HepG2 (cell line): ENCODE measurements at regions not wholly inside any gene's neighbourhood (a gene's known extent, or its start where the extent isn't known, plus 50 kb on each side); places are given as distances from the start of the nearest gene placed in this dataset.

Experiments
- ATAC-seq: fragments of 200-7000 bp; cut with Tn5 transposase; 3 replicates; pipeline ENCODE4 v1.9.1; 2020; ENCODE audit warnings: mild to moderate bottlenecking, moderate library complexity
- BruUV-seq: library from RNA; stranded (reverse); fragments of 400-500 nt; replicated peaks from 2 replicates; lab custom pipeline; 2021; lab: Mats Ljungman, UMichigan
- CTCF ChIA-PET: fragments of 300-600 bp; formaldehyde crosslinking; extraction: SDS; loops from one replicate; lab custom pipeline; 2021; ENCODE audit warnings: low total read pairs, inconsistent platforms, low intra/inter-chr PET ratio; lab: Yijun Ruan, JAX
- POLR2A ChIA-PET: fragments of 350-600 bp; sonication (Branson Sonifier 250); formaldehyde crosslinking; loops from one replicate; lab custom pipeline; 2020; ENCODE audit warnings: antibody characterized with exemption, inconsistent platforms; lab: Yijun Ruan, JAX
- DNase-seq: peaks from one replicate; pipeline ENCODE4 v3.0.0-alpha.2; 2015; ENCODE audit warnings: low spot score
- FAIRE-seq: peaks from 3 replicates; lab custom pipeline; 2011; peaks lifted over from hg19 to GRCh38; lab: Jason Lieb, UNC
- H2AFZ ChIP-seq: one replicate; pipeline ENCODE4 v1.6.1; 2011; ENCODE audit warnings: low read length, inconsistent platforms
- H3K27ac ChIP-seq: fragments of 300-600 bp; 3 replicates; pipeline ENCODE4 v1.8.0; 2011; ENCODE audit warnings: mixed run types, mild to moderate bottlenecking, mixed read lengths, low read length, inconsistent platforms; ENCODE audit not compliant: insufficient read depth; ENCODE audit errors: extremely low read length
- H3K27me3 ChIP-seq, 2 experiments: fragments of 200-600 bp in 1 of 2; 2 replicates in 1 of 2; 3 replicates in 1 of 2; pipeline versions ENCODE4 v1.6.0 to v1.8.0; 2011; ENCODE audit warnings: low read length in 2 of 2, mild to moderate bottlenecking in 2 of 2, moderate library complexity in 2 of 2, inconsistent platforms in 1 of 2; ENCODE audit not compliant: insufficient read depth in 2 of 2, control insufficient read depth in 1 of 2
- H3K36me3 ChIP-seq, 2 experiments: fragments of 200-600 bp in 1 of 2; replicated peaks in 1 of 2; 2 replicates in 1 of 2; 3 replicates in 1 of 2; pipeline versions ENCODE4 v1.5.1 to v1.8.0; 2011; ENCODE audit warnings: low read length in 2 of 2, inconsistent platforms in 1 of 2; ENCODE audit not compliant: insufficient read depth in 2 of 2, control insufficient read depth in 1 of 2
- H3K4me1 ChIP-seq: 2 replicates; pipeline ENCODE4 v1.5.1; 2012; ENCODE audit warnings: low read length, inconsistent platforms; ENCODE audit not compliant: insufficient read depth
- H3K4me2 ChIP-seq: 2 replicates; pipeline ENCODE4 v1.6.0; 2011; ENCODE audit warnings: low read depth, low read length, inconsistent platforms
- H3K4me3 ChIP-seq, 3 experiments: fragments of 200-600 bp in 1 of 3; sonication (generic), shearing (Covaris generic) in 1 of 3; replicated peaks in 1 of 3; 2 replicates each; pipeline ENCODE4 v1.5.1; 2011 to 2016; ENCODE audit warnings: low read length in 3 of 3, inconsistent platforms in 2 of 3, low read depth in 2 of 3, mild to moderate bottlenecking in 2 of 3, control low read depth in 1 of 3, mixed read lengths in 1 of 3; ENCODE audit not compliant: insufficient read depth in 1 of 3
- H3K79me2 ChIP-seq: one replicate; pipeline ENCODE4 v1.6.1; 2011; ENCODE audit warnings: low read length, inconsistent platforms; ENCODE audit not compliant: insufficient read depth
- H3K9ac ChIP-seq: 2 replicates; pipeline ENCODE4 v1.6.0; 2011; ENCODE audit warnings: mild to moderate bottlenecking, low read depth, low read length, inconsistent platforms; ENCODE audit not compliant: insufficient read depth
- H3K9me3 ChIP-seq: 2 replicates; pipeline ENCODE4 v1.5.1; 2012; ENCODE audit warnings: mild to moderate bottlenecking, low read length
- H4K20me1 ChIP-seq: 2 replicates; pipeline ENCODE4 v1.6.0; 2011; ENCODE audit warnings: inconsistent platforms, mild to moderate bottlenecking, low read length, moderate library complexity; ENCODE audit not compliant: insufficient read depth
- ARID2 ChIP-seq: sonication (generic); formaldehyde crosslinking; IDR thresholded peaks from 2 replicates; pipeline ENCODE4 v1.8.1; 2022; ENCODE audit warnings: mild to moderate bottlenecking, missing genetic modification reagents, borderline replicate concordance
- ARNTL ChIP-seq: sonication (generic); formaldehyde crosslinking; IDR thresholded peaks from 2 replicates; pipeline ENCODE4 v1.4.0; 2020; ENCODE audit warnings: mild to moderate bottlenecking, missing genetic modification reagents
- GABPB1 ChIP-seq: IDR thresholded peaks from 2 replicates; pipeline ENCODE4 v1.6.1; 2016; ENCODE audit warnings: mild to moderate bottlenecking, missing genetic modification reagents, moderate library complexity, missing compliant biosample characterization
- JUNB ChIP-seq: sonication (generic); formaldehyde crosslinking; IDR thresholded peaks from 2 replicates; pipeline ENCODE4 v1.8.0; 2022; ENCODE audit warnings: missing genetic modification reagents, mild to moderate bottlenecking, borderline replicate concordance
- LCORL ChIP-seq, 2 experiments: fragments of 450-650 bp in 1 of 2; sonication (generic) in 1 of 2; formaldehyde crosslinking in 1 of 2; IDR thresholded peaks; 2 replicates each; pipeline versions ENCODE4 v1.5.0 to v1.6.1; 2017 to 2020; ENCODE audit warnings: antibody characterized with exemption in 1 of 2, missing genetic modification reagents in 1 of 2
- MTA3 ChIP-seq: sonication (generic); formaldehyde crosslinking; IDR thresholded peaks from 2 replicates; pipeline ENCODE4 v1.4.0; 2020; ENCODE audit warnings: missing genetic modification reagents
- MYC ChIP-seq: sonication (generic); formaldehyde crosslinking; IDR thresholded peaks from 2 replicates; pipeline ENCODE4 v1.9.0; 2021; ENCODE audit warnings: missing genetic modification reagents, borderline replicate concordance
- REXO4 ChIP-seq: sonication (generic); formaldehyde crosslinking; IDR thresholded peaks from 2 replicates; pipeline ENCODE4 v1.8.0; 2022; ENCODE audit warnings: missing genetic modification reagents, mild to moderate bottlenecking, borderline replicate concordance
- SPEN ChIP-seq: sonication (generic); formaldehyde crosslinking; IDR thresholded peaks from 2 replicates; pipeline ENCODE4 v1.5.1; 2020; ENCODE audit warnings: low read depth, mild to moderate bottlenecking, missing genetic modification reagents
- ZNF138 ChIP-seq: sonication (generic); formaldehyde crosslinking; IDR thresholded peaks from 2 replicates; pipeline ENCODE4 v1.5.0; 2020; ENCODE audit warnings: mild to moderate bottlenecking, low read depth, missing genetic modification reagents
- ZNF17 ChIP-seq: sonication (generic); formaldehyde crosslinking; IDR thresholded peaks from 2 replicates; pipeline ENCODE4 v1.5.0; 2020; ENCODE audit warnings: mild to moderate bottlenecking, missing genetic modification reagents
- ZNF558 ChIP-seq: sonication (generic); formaldehyde crosslinking; IDR thresholded peaks from 2 replicates; pipeline ENCODE4 v1.9.0; 2022; ENCODE audit warnings: mild to moderate bottlenecking, missing genetic modification reagents, borderline replicate concordance
- ZNF589 ChIP-seq: sonication (generic); formaldehyde crosslinking; conservative IDR thresholded peaks from 2 replicates; pipeline ENCODE4 v1.8.0; 2022; ENCODE audit warnings: mild to moderate bottlenecking, moderate library complexity, missing genetic modification reagents
- ZNF773 ChIP-seq: sonication (generic); formaldehyde crosslinking; IDR thresholded peaks from 2 replicates; pipeline ENCODE4 v1.4.0; 2020; ENCODE audit warnings: missing genetic modification reagents, borderline replicate concordance
- ZNF775 ChIP-seq: sonication (generic); formaldehyde crosslinking; IDR thresholded peaks from 2 replicates; pipeline ENCODE4 v1.4.0; 2020; ENCODE audit warnings: missing genetic modification reagents, mild to moderate bottlenecking, moderate library complexity, borderline replicate concordance
- ZNF841 ChIP-seq: sonication (generic); formaldehyde crosslinking; IDR thresholded peaks from 2 replicates; pipeline ENCODE4 v1.8.1; 2023; ENCODE audit warnings: missing genetic modification reagents, borderline replicate concordance
- WGBS: methylation state at CpG from one replicate; pipeline ENCODE4 v1.1.6; 2017; ENCODE audit warnings: low lambda C conversion rate; 5-methylcytosine and 5-hydroxymethylcytosine counted together
- in situ Hi-C: cut with HindIII; loops from 2 replicates; pipeline ENCODE4 v1.10.0; 2017; ENCODE audit warnings: low pct_unique_long_range_greater_than_20kb; ENCODE audit not compliant: extremely low pct_ligation_motif_present
- intact Hi-C: fragments of 100-400 bp; cut with micrococcal nuclease; formaldehyde crosslinking; loops from one replicate; pipeline ENCODE4 v1.10.0; 2022; ENCODE audit not compliant: unreplicated experiment

GRCh38 chr21:16468184-16468583, 738.4 kb downstream of the USP25 start:
- FAIRE-seq (no peak), DNase-seq (no peak), ATAC-seq (no peak)
- 2% methylated on average over 2 of the region's 2 CpGs for WGBS
- Histone ChIP-seq H3K4me3 (no peak overlapping the region), H3K4me2 (no peak overlapping the region), H2AFZ (no peak overlapping the region), H3K9me3 (peaks cover 1% of the 10 kb centered on the region; the same call in 1 of the 2 replicates), H3K9ac (no peak overlapping the region), H3K27ac (no peak overlapping the region), H3K4me1 (no peaks in the 10 kb centered on the region), H3K27me3 (no peaks in the 10 kb centered on the region), H3K79me2 (no peaks in the 10 kb centered on the region), H4K20me1 (no peaks in the 10 kb centered on the region), H3K36me3 (no peaks in the 10 kb centered on the region)
- ChIA-PET CTCF (no interaction called here), POLR2A (no interaction called here)
- TF ChIP-seq ZNF775 (CRISPR knock-in tag) (no peak), REXO4 (CRISPR knock-in tag) (no peak), MTA3 (CRISPR knock-in tag) (no peak), ARNTL (no peak), GABPB1 (no peak), JUNB (CRISPR knock-in tag) (no peak), ZNF841 (CRISPR knock-in tag) (no peak), ZNF558 (CRISPR knock-in tag) (no peak), MYC (no peak), LCORL (IDR thresholded peaks at IDR 0.05) (no peak), LCORL (CRISPR knock-in tag; IDR thresholded peaks at IDR 0.05) (no peak), ZNF17 (CRISPR knock-in tag) (no peak), ZNF138 (CRISPR knock-in tag) (no peak), ARID2 (CRISPR knock-in tag) (no peak), SPEN (CRISPR knock-in tag) (no peak), ZNF589 (CRISPR knock-in tag) (no peak), ZNF773 (no peak)
- BruUV-seq: no TSS peak
- intact Hi-C loops: no loop called here
- in situ Hi-C loops: no loop called here
